Spleen (tissue), 11 donors: ENCODE measurements at regions not wholly inside any gene's neighbourhood (a gene's known extent, or its start where the extent isn't known, plus 50 kb on each side); places are given as distances from the start of the nearest gene placed in this dataset.

ENCODE experiments used
- DNase-seq: peaks from one replicate; pipeline ENCODE4 v3.0.0-alpha.2; 2020
- H3K27ac ChIP-seq, 8 donors: fragments of 200-600 bp; sonication (generic) in 7 of 8; 1 replicate in 4 of 8; 2 replicates in 4 of 8; pipeline versions ENCODE4 v1.5.0 to v1.8.0; 2016 to 2021; ENCODE audit warnings: inconsistent platforms in 4 of 8, mild to moderate bottlenecking in 4 of 8, moderate library complexity in 1 of 8
- H3K27me3 ChIP-seq, 7 donors: fragments of 200-600 bp; sonication (generic) in 6 of 7; replicated peaks in 1 of 7; 1 replicate in 4 of 7; 2 replicates in 3 of 7; pipeline versions ENCODE4 v1.5.0 to v1.8.0; 2016 to 2021; ENCODE audit warnings: inconsistent platforms in 3 of 7, mild to moderate bottlenecking in 1 of 7
- H3K36me3 ChIP-seq, 6 donors: fragments of 200-600 bp; sonication (generic) in 5 of 6; 1 replicate in 4 of 6; 2 replicates in 2 of 6; pipeline versions ENCODE4 v1.5.0 to v1.8.0; 2016 to 2021; ENCODE audit warnings: inconsistent platforms in 2 of 6
- H3K4me1 ChIP-seq, 6 donors: fragments of 200-600 bp; sonication (generic) in 5 of 6; 1 replicate in 3 of 6; 2 replicates in 3 of 6; pipeline versions ENCODE4 v1.5.0 to v1.8.0; 2016 to 2021; ENCODE audit warnings: inconsistent platforms in 3 of 6
- H3K4me3 ChIP-seq, 8 donors: fragments of 200-600 bp; sonication (generic) in 7 of 8; 1 replicate in 4 of 8; 2 replicates in 4 of 8; pipeline versions ENCODE4 v1.5.0 to v1.8.0; 2016 to 2021; ENCODE audit warnings: inconsistent platforms in 4 of 8, mild to moderate bottlenecking in 4 of 8, moderate library complexity in 2 of 8
- H3K9me3 ChIP-seq, 8 donors: fragments of 200-600 bp; sonication (generic) in 7 of 8; 1 replicate in 4 of 8; 2 replicates in 4 of 8; pipeline versions ENCODE4 v1.5.0 to v1.8.0; 2016 to 2021; ENCODE audit warnings: inconsistent platforms in 4 of 8
- CTCF ChIP-seq, 11 experiments: fragments of 200-600 bp in 7 of 11; fragments of 450-650 bp in 4 of 11; sonication (generic) in 4 of 11; IDR thresholded peaks in 8 of 11; conservative IDR thresholded peaks in 3 of 11; 1 replicate in 7 of 11; 2 replicates in 4 of 11; pipeline versions ENCODE4 v1.4.0 to v1.8.0; 2016 to 2021; ENCODE audit warnings: antibody characterized with exemption in 11 of 11, inconsistent platforms in 4 of 11, mild to moderate bottlenecking in 1 of 11
- POLR2A ChIP-seq, 3 donors: fragments of 450-650 bp; IDR thresholded peaks; one replicate each; pipeline ENCODE4 v1.5.1; 2017; ENCODE audit warnings: antibody characterized with exemption in 3 of 3, mild to moderate bottlenecking in 1 of 3
- POLR2AphosphoS5 ChIP-seq, 3 donors: sonication (generic); formaldehyde crosslinking; IDR thresholded peaks; one replicate each; pipeline ENCODE4 v1.5.1; 2017; ENCODE audit warnings: antibody characterized with exemption in 3 of 3
- WGBS, 5 donors: extraction: QIAGEN DNeasy Blood & Tissue Kit in 3 of 5; methylation state at CpG; one replicate each; pipeline versions ENCODE4 v1.1.5 to v1.1.7; 2013 to 2018; 5-methylcytosine and 5-hydroxymethylcytosine counted together
- intact Hi-C: fragments of 100-400 bp; cut with DNase I; formaldehyde crosslinking; loops from one replicate; pipeline ENCODE4 v1.15.0; 2023; ENCODE audit warnings: low total_unique reads
- donor health status: healthy with polysubstance abuse.
- donor health status: DM: no; HTN: no; CAD: no; lungs with moderate emphysema.
- donor health status: DM: no; HTN: no; CAD: no.
- donor health status: Bipolar disorder and iron deficiency.
- donor health status: healthy.
- donor health status: DM: no; HTN: no; CAD: no.
- donor health status: DM: yes; HTN: yes; CAD: no.

- WGBS, 5 donors, result 1 to 21% (median 6%) methylated on average over 7 of the region's 7 CpGs
- H3K4me1 ChIP-seq, result peaks cover 47 to 74% (median 63%) of the 10 kb centered on the region in 6 donors
- no peaks in the 10 kb centered on the region for H3K27me3 ChIP-seq
- peak overlapping the region in 6 of 8 donors; percentile 54 to 95 (median 70) for H3K27ac ChIP-seq
- H3K36me3 ChIP-seq, result no peaks in the 10 kb centered on the region
- DNase-seq, result peak; percentile 89
- TF ChIP-seq POLR2A (IDR thresholded peaks at IDR 0.05) (no peak), POLR2AphosphoS5 (IDR thresholded peaks at IDR 0.05) (peak in 1 of 3 donors; percentile 31), CTCF (IDR thresholded peaks at IDR 0.05 in 8 of 11, conservative IDR thresholded peaks at IDR 0.05 in 3 of 11) (no peak)
- peaks cover 0 to 11% (median 4%) of the 10 kb centered on the region in 8 donors for H3K9me3 ChIP-seq
- intact Hi-C loops, result no loop called here
- peak overlapping the region in 1 of 8 donors; percentile 38 for H3K4me3 ChIP-seq
These were observed 303.1 kb downstream of the RPLP1 start for GRCh38 chr15:69755551-69756310.

GRCh38 chr15:69756440-69756839 lies 303.8 kb downstream of the RPLP1 start:
- no peak for TF ChIP-seq POLR2AphosphoS5 (IDR thresholded peaks at IDR 0.05)
- no peak for TF ChIP-seq CTCF (IDR thresholded peaks at IDR 0.05 in 8 of 11, conservative IDR thresholded peaks at IDR 0.05 in 3 of 11)
- no peak for TF ChIP-seq POLR2A (IDR thresholded peaks at IDR 0.05)
- Histone ChIP-seq H3K36me3 (no peaks in the 10 kb centered on the region), H3K27me3 (no peaks in the 10 kb centered on the region), H3K9me3 (peaks cover 0 to 11% (median 4%) of the 10 kb centered on the region in 8 donors), H3K4me1 (peaks cover 47 to 81% (median 71%) of the 10 kb centered on the region in 6 donors), H3K27ac (peak overlapping the region in 5 of 8 donors; percentile 54 to 95 (median 76)), H3K4me3 (no peak overlapping the region)
- WGBS, 5 donors, result 72 to 100% (median 88%) methylated on average over 3 of the region's 3 CpGs
- no peak for DNase-seq
- intact Hi-C loops, result no loop called here

- intact Hi-C loops, result no loop called here
- Histone ChIP-seq H3K27ac (peak overlapping the region in 2 of 8 donors; percentile 77 to 95), H3K27me3 (no peaks in the 10 kb centered on the region), H3K36me3 (no peaks in the 10 kb centered on the region), H3K9me3 (peaks cover 0 to 11% (median 4%) of the 10 kb centered on the region in 8 donors), H3K4me3 (no peak overlapping the region), H3K4me1 (peaks cover 47 to 89% (median 76%) of the 10 kb centered on the region in 6 donors)
- DNase-seq, result no peak
- WGBS, 5 donors, result 84 to 90% (median 89%) methylated on average over 6 of the region's 6 CpGs
- TF ChIP-seq POLR2A (IDR thresholded peaks at IDR 0.05) (no peak), CTCF (IDR thresholded peaks at IDR 0.05 in 8 of 11, conservative IDR thresholded peaks at IDR 0.05 in 3 of 11) (no peak), POLR2AphosphoS5 (IDR thresholded peaks at IDR 0.05) (no peak)
These were observed 304.6 kb downstream of the RPLP1 start for GRCh38 chr15:69757186-69757585.

- H3K27me3 ChIP-seq, result no peaks in the 10 kb centered on the region
- TF ChIP-seq POLR2AphosphoS5 (IDR thresholded peaks at IDR 0.05) (no peak), POLR2A (IDR thresholded peaks at IDR 0.05) (no peak), CTCF (IDR thresholded peaks at IDR 0.05 in 8 of 11, conservative IDR thresholded peaks at IDR 0.05 in 3 of 11) (no peak)
- intact Hi-C loops, result no loop called here
- peak overlapping the region in 7 of 8 donors; percentile 60 to 95 (median 90) for H3K27ac ChIP-seq
- no peak for DNase-seq
- 79 to 92% (median 87%) methylated on average over 2 of the region's 2 CpGs for WGBS, 5 donors
- peak overlapping the region in 1 of 8 donors; percentile 59 for H3K4me3 ChIP-seq
- H3K36me3 ChIP-seq, result no peaks in the 10 kb centered on the region
- H3K4me1 ChIP-seq, result peaks cover 47 to 100% (median 77%) of the 10 kb centered on the region in 6 donors
- H3K9me3 ChIP-seq, result peaks cover 0 to 7% (median 3%) of the 10 kb centered on the region in 8 donors
These were observed 305.7 kb downstream of the RPLP1 start for GRCh38 chr15:69758291-69758771.
